GM23338 (cell line): ENCODE measurements at regions not wholly inside any gene's neighbourhood (a gene's known extent, or its start where the extent isn't known, plus 50 kb on each side); places are given as distances from the start of the nearest gene placed in this dataset.
A peak's percentile ranks its signal among the peaks of the same experiment; 100 is the strongest.

ENCODE experiments used
- ATAC-seq: fragments of 200-7000 bp; cut with Tn5 transposase; 3 replicates; pipeline ENCODE4 v1.9.1; 2020
- DNase-seq: peaks from one replicate; pipeline ENCODE4 v3.0.0-alpha.2; 2015; ENCODE audit warnings: low spot score
- H2AFZ ChIP-seq: fragments of 200-600 bp; sonication (generic); 2 replicates; pipeline ENCODE4 v1.8.0; 2016; ENCODE audit warnings: antibody characterized with exemption, mild to moderate bottlenecking, moderate library complexity
- H3F3A ChIP-seq: fragments of 200-600 bp; sonication (generic); replicated peaks from 2 replicates; pipeline ENCODE4 v1.8.0; 2017; ENCODE audit warnings: antibody characterized with exemption, mixed run types, low read depth
- H3K27ac ChIP-seq: fragments of 200-600 bp; sonication (generic); 2 replicates; pipeline ENCODE4 v1.6.1; 2016; ENCODE audit warnings: low read depth
- H3K27me3 ChIP-seq: fragments of 200-600 bp; sonication (generic); 2 replicates; pipeline ENCODE4 v1.8.0; 2016; ENCODE audit warnings: mild to moderate bottlenecking, mixed run types, moderate library complexity; ENCODE audit not compliant: insufficient read depth
- H3K36me3 ChIP-seq: fragments of 200-600 bp; sonication (generic); 2 replicates; pipeline ENCODE4 v1.8.0; 2016; ENCODE audit warnings: mild to moderate bottlenecking; ENCODE audit not compliant: insufficient read depth
- H3K4me1 ChIP-seq: fragments of 200-600 bp; sonication (generic); 2 replicates; pipeline ENCODE4 v1.8.0; 2016; ENCODE audit warnings: mild to moderate bottlenecking, moderate library complexity; ENCODE audit not compliant: insufficient read depth
- H3K4me2 ChIP-seq: fragments of 200-600 bp; sonication (generic); 2 replicates; pipeline ENCODE4 v1.7.1; 2017; ENCODE audit warnings: mixed run types
- H3K4me3 ChIP-seq: fragments of 200-600 bp; sonication (generic); 2 replicates; pipeline ENCODE4 v1.6.1; 2016; ENCODE audit warnings: mixed run types
- H3K79me2 ChIP-seq: fragments of 200-600 bp; sonication (generic); replicated peaks from 2 replicates; pipeline ENCODE4 v1.8.0; 2017; ENCODE audit warnings: mild to moderate bottlenecking; ENCODE audit not compliant: insufficient read depth
- H3K9me2 ChIP-seq: fragments of 200-600 bp; sonication (generic); 2 replicates; pipeline ENCODE4 v1.8.0; 2017; ENCODE audit not compliant: insufficient read depth
- H4K20me1 ChIP-seq: fragments of 200-600 bp; sonication (generic); replicated peaks from 2 replicates; pipeline ENCODE4 v1.8.0; 2017; ENCODE audit warnings: mild to moderate bottlenecking; ENCODE audit not compliant: insufficient read depth
- H3K27ac Mint-ChIP-seq: 2 replicates; pipeline ENCODE4 v1.8.0; 2020; ENCODE audit warnings: inconsistent platforms, mild to moderate bottlenecking, moderate library complexity, mixed read lengths
- H3K27me3 Mint-ChIP-seq: 3 replicates; pipeline ENCODE4 v1.8.0; 2022; ENCODE audit warnings: low read depth, mild to moderate bottlenecking, moderate library complexity, mixed read lengths, inconsistent platforms; ENCODE audit not compliant: insufficient read depth, poor library complexity
- H3K36me3 Mint-ChIP-seq: 3 replicates; pipeline ENCODE4 v1.8.0; 2021; ENCODE audit warnings: low read depth, mild to moderate bottlenecking, inconsistent platforms, moderate library complexity, mixed read lengths
- H3K4me1 Mint-ChIP-seq: 3 replicates; pipeline ENCODE4 v1.8.0; 2020; ENCODE audit warnings: mild to moderate bottlenecking, inconsistent platforms, mixed read lengths
- H3K4me3 Mint-ChIP-seq: 3 replicates; pipeline ENCODE4 v1.8.0; 2021; ENCODE audit warnings: moderate library complexity, mild to moderate bottlenecking, inconsistent platforms, mixed read lengths
- H3K9me3 Mint-ChIP-seq: 3 replicates; pipeline ENCODE4 v1.8.0; 2020; ENCODE audit warnings: moderate library complexity, mild to moderate bottlenecking, inconsistent platforms, mixed read lengths
- CREB1 ChIP-seq: fragments of 250-450 bp; sonication (Bioruptor Pico); IDR thresholded peaks from 2 replicates; pipeline ENCODE4 v1.5.0; 2020; ENCODE audit warnings: low read depth, mild to moderate bottlenecking, moderate library complexity
- EZH2 ChIP-seq: fragments of 200-600 bp; sonication (generic); IDR thresholded peaks from one replicate; pipeline ENCODE4 v1.8.0; 2017; ENCODE audit warnings: antibody characterized with exemption, mild to moderate bottlenecking, low read depth; ENCODE audit not compliant: unreplicated experiment
- EZH2phosphoT487 ChIP-seq: fragments of 200-600 bp; sonication (generic); IDR thresholded peaks from one replicate; pipeline ENCODE4 v1.8.1; 2018; ENCODE audit warnings: antibody characterized with exemption; ENCODE audit not compliant: unreplicated experiment
- JUNB ChIP-seq: IDR thresholded peaks from one replicate; pipeline ENCODE4 v1.6.1; 2016; ENCODE audit warnings: antibody characterized with exemption; ENCODE audit not compliant: unreplicated experiment
- NANOG ChIP-seq: IDR thresholded peaks from 2 replicates; pipeline ENCODE4 v1.6.1; 2016; ENCODE audit warnings: antibody characterized with exemption, borderline replicate concordance
- POLR2AphosphoS5 ChIP-seq: IDR thresholded peaks from 2 replicates; pipeline ENCODE4 v1.6.1; 2016; ENCODE audit warnings: antibody characterized with exemption, low read depth
- ZNF331 ChIP-seq: fragments of 250-450 bp; sonication (Bioruptor Pico); IDR thresholded peaks from 2 replicates; pipeline ENCODE4 v1.5.0; 2020; ENCODE audit warnings: low read depth, mild to moderate bottlenecking, moderate library complexity
- TF ChIP-seq, protein P1 (sequence below), 2 experiments: fragments of 200-600 bp in 1 of 2; sonication (generic) in 1 of 2; conservative IDR thresholded peaks; 2 replicates each; pipeline versions ENCODE4 v1.5.1 to v1.6.1; 2016 to 2017; ENCODE audit warnings: antibody characterized with exemption in 2 of 2, low read depth in 2 of 2, mild to moderate bottlenecking in 2 of 2, moderate library complexity in 1 of 2
- TF ChIP-seq, protein P2 (sequence below): IDR thresholded peaks from 2 replicates; pipeline ENCODE4 v1.6.1; 2016; ENCODE audit warnings: antibody characterized with exemption
- TF ChIP-seq, protein P3 (sequence below): fragments of 250-450 bp; sonication (Bioruptor Pico); IDR thresholded peaks from 2 replicates; pipeline ENCODE4 v1.5.0; 2020; ENCODE audit warnings: mild to moderate bottlenecking, moderate library complexity

DNA sequence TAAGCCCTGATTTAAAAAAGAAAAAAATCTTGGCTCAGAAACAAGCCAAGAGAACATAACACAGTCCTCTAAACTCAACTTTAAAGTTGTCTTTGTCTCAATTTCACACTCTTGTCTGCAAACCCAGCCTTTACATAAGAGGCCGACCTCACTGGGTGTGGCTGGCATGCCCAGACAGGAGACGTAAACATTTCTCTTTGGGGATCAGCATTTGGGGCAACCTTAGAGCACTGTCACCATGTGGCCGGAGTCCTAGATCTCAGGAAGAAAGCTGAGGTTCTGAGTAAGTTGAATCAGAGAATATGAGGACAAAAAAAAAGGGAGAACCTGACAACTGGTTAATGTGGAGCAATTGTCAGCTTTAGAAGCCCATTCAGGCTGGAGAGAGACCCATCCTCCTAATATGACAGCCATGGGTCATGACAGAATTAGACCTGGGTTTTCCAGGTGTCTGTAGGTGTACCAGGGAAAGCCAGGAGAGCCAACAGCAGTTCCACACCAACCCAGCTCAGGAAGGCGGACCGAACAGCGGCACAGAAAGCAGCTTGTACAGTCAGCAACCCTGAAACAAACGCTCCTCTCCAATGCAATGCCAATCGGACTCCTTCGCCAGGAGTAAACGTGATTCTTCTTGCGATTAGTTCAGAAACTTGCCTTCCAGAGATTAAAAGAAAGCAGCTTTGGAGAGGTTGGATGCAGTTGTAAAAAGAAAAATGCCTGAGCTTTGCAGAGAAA is 97.9 kb upstream of the MAP3K1 start:
- H3K4me1 ChIP-seq: peaks cover 44% of the 10 kb centered on the region
- H3K27me3 Mint-ChIP-seq: peaks cover 1% of the 10 kb centered on the region
- H3K27me3 ChIP-seq: no peaks in the 10 kb centered on the region
- H4K20me1 ChIP-seq: no peaks in the 10 kb centered on the region
- H3K27ac ChIP-seq: no peak overlapping the region
- no peak overlapping the region for H3K4me3 Mint-ChIP-seq
- H3K79me2 ChIP-seq: no peaks in the 10 kb centered on the region
- H3K36me3 ChIP-seq: no peaks in the 10 kb centered on the region
- peak overlapping the region; percentile 44; the same call in 1 of the 2 replicates for H2AFZ ChIP-seq
- 0 out of 2 replicates have a peak, but pooled peaks cover 4% of the 10 kb centered on the region for H3K9me2 ChIP-seq
- H3F3A ChIP-seq: no peaks in the 10 kb centered on the region
- no peaks in the 10 kb centered on the region for H3K36me3 Mint-ChIP-seq
- TF ChIP-seq ZNF331 (CRISPR knock-in tag) (no peak), EZH2 (no peak), JUNB (no peak), POLR2AphosphoS5 (no peak), NANOG (no peak), EZH2phosphoT487 (no peak)
- TF ChIP-seq, protein P1, sequence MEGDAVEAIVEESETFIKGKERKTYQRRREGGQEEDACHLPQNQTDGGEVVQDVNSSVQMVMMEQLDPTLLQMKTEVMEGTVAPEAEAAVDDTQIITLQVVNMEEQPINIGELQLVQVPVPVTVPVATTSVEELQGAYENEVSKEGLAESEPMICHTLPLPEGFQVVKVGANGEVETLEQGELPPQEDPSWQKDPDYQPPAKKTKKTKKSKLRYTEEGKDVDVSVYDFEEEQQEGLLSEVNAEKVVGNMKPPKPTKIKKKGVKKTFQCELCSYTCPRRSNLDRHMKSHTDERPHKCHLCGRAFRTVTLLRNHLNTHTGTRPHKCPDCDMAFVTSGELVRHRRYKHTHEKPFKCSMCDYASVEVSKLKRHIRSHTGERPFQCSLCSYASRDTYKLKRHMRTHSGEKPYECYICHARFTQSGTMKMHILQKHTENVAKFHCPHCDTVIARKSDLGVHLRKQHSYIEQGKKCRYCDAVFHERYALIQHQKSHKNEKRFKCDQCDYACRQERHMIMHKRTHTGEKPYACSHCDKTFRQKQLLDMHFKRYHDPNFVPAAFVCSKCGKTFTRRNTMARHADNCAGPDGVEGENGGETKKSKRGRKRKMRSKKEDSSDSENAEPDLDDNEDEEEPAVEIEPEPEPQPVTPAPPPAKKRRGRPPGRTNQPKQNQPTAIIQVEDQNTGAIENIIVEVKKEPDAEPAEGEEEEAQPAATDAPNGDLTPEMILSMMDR (conservative IDR thresholded peaks at IDR 0.05; ENCODE audit: low read depth in 2 of 2): no peak
- TF ChIP-seq, protein P2, sequence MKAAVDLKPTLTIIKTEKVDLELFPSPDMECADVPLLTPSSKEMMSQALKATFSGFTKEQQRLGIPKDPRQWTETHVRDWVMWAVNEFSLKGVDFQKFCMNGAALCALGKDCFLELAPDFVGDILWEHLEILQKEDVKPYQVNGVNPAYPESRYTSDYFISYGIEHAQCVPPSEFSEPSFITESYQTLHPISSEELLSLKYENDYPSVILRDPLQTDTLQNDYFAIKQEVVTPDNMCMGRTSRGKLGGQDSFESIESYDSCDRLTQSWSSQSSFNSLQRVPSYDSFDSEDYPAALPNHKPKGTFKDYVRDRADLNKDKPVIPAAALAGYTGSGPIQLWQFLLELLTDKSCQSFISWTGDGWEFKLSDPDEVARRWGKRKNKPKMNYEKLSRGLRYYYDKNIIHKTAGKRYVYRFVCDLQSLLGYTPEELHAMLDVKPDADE: no peak
- no peak for ATAC-seq
- H3K4me3 ChIP-seq: no peak overlapping the region
- H3K4me2 ChIP-seq: no peak overlapping the region
- no peak for DNase-seq
- H3K9me3 Mint-ChIP-seq: no peaks in the 10 kb centered on the region; the same call in 2 of the 3 replicates
- H3K4me1 Mint-ChIP-seq: peaks cover 38% of the 10 kb centered on the region
- H3K27ac Mint-ChIP-seq: no peak overlapping the region

DNA sequence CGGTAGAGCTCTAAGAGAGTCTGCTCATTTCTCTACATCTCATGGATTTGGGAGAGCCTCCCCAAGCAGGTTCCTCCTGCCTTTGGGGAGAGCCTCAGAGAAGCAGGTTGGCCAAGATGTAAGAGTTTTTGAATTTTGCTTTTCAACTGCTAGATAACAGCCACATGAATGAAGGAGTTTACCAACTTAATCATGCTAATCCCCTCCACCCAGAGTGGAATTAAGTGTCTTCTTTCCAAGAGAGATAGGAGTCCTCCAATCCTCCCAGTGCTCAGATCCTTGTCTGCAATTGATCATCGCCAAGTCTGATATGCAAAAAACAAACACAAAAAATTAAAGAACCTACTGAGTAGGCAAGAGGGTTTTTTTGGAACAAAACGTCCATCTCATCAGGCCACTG is 99.4 kb upstream of the MAP3K1 start:
- no peak overlapping the region for H3K27ac Mint-ChIP-seq
- ATAC-seq: no peak
- H3K4me2 ChIP-seq: no peak overlapping the region

More for the DNA sequence above, 99.4 kb upstream of the MAP3K1 start:
- no peak overlapping the region for H3K27ac ChIP-seq
- no peak for DNase-seq
- no peaks in the 10 kb centered on the region for H3F3A ChIP-seq
- H3K9me2 ChIP-seq: 0 out of 2 replicates have a peak, but pooled peaks cover 4% of the 10 kb centered on the region
- Mint-ChIP-seq H3K4me1 (peaks cover 38% of the 10 kb centered on the region), H3K4me3 (no peak overlapping the region), H3K27me3 (peaks cover 1% of the 10 kb centered on the region), H3K9me3 (no peaks in the 10 kb centered on the region; the same call in 2 of the 3 replicates), H3K36me3 (no peaks in the 10 kb centered on the region)
- H2AFZ ChIP-seq: no peak overlapping the region
- no peaks in the 10 kb centered on the region for H3K36me3 ChIP-seq
- H3K4me1 ChIP-seq: peaks cover 44% of the 10 kb centered on the region
- H4K20me1 ChIP-seq: no peaks in the 10 kb centered on the region
- TF ChIP-seq EZH2: no peak
- TF ChIP-seq CREB1 (CRISPR knock-in tag): no peak
- TF ChIP-seq, protein P1 (conservative IDR thresholded peaks at IDR 0.05; ENCODE audit: low read depth in 2 of 2): no peak
- TF ChIP-seq, protein P3, sequence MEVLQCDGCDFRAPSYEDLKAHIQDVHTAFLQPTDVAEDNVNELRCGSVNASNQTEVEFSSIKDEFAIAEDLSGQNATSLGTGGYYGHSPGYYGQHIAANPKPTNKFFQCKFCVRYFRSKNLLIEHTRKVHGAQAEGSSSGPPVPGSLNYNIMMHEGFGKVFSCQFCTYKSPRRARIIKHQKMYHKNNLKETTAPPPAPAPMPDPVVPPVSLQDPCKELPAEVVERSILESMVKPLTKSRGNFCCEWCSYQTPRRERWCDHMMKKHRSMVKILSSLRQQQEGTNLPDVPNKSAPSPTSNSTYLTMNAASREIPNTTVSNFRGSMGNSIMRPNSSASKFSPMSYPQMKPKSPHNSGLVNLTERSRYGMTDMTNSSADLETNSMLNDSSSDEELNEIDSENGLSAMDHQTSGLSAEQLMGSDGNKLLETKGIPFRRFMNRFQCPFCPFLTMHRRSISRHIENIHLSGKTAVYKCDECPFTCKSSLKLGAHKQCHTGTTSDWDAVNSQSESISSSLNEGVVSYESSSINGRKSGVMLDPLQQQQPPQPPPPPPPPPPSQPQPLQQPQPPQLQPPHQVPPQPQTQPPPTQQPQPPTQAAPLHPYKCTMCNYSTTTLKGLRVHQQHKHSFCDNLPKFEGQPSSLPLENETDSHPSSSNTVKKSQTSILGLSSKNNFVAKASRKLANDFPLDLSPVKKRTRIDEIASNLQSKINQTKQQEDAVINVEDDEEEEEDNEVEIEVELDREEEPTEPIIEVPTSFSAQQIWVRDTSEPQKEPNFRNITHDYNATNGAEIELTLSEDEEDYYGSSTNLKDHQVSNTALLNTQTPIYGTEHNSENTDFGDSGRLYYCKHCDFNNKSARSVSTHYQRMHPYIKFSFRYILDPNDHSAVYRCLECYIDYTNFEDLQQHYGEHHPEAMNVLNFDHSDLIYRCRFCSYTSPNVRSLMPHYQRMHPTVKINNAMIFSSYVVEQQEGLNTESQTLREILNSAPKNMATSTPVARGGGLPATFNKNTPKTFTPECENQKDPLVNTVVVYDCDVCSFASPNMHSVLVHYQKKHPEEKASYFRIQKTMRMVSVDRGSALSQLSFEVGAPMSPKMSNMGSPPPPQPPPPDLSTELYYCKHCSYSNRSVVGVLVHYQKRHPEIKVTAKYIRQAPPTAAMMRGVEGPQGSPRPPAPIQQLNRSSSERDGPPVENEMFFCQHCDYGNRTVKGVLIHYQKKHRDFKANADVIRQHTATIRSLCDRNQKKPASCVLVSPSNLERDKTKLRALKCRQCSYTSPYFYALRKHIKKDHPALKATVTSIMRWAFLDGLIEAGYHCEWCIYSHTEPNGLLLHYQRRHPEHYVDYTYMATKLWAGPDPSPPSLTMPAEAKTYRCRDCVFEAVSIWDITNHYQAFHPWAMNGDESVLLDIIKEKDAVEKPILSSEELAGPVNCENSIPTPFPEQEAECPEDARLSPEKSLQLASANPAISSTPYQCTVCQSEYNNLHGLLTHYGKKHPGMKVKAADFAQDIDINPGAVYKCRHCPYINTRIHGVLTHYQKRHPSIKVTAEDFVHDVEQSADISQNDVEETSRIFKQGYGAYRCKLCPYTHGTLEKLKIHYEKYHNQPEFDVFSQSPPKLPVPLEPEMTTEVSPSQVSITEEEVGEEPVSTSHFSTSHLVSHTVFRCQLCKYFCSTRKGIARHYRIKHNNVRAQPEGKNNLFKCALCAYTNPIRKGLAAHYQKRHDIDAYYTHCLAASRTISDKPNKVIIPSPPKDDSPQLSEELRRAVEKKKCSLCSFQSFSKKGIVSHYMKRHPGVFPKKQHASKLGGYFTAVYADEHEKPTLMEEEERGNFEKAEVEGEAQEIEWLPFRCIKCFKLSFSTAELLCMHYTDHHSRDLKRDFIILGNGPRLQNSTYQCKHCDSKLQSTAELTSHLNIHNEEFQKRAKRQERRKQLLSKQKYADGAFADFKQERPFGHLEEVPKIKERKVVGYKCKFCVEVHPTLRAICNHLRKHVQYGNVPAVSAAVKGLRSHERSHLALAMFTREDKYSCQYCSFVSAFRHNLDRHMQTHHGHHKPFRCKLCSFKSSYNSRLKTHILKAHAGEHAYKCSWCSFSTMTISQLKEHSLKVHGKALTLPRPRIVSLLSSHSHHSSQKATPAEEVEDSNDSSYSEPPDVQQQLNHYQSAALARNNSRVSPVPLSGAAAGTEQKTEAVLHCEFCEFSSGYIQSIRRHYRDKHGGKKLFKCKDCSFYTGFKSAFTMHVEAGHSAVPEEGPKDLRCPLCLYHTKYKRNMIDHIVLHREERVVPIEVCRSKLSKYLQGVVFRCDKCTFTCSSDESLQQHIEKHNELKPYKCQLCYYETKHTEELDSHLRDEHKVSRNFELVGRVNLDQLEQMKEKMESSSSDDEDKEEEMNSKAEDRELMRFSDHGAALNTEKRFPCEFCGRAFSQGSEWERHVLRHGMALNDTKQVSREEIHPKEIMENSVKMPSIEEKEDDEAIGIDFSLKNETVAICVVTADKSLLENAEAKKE (CRISPR knock-in tag): no peak
- no peak overlapping the region for H3K4me3 ChIP-seq
- H3K79me2 ChIP-seq: no peaks in the 10 kb centered on the region
- no peaks in the 10 kb centered on the region for H3K27me3 ChIP-seq
